ENCODE measurements at regions not wholly inside any gene's neighbourhood (a gene's known extent, or its start where the extent isn't known, plus 50 kb on each side); places are given as distances from the start of the nearest gene placed in this dataset.

DNA sequence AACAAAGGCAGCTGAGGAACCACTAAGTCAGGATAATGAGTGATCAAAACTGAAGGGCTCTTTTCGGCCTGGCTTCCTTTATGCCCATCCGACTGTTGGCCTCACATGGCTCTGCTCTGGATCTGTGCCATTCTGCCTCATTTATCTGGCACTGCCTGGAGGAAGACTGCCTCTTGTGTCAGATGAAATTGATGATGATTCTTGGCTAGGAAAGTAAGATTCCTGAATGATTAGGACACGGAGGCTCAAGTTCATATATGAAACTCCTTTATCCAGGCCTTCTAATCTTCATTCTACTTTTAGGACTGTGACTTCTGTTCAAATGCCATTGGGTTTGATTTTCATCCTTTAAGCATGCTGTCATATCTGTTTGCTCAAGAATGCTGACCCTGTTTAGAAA lies 475.4 kb upstream of the RPS6KA3 start:
- H3K9me2 ChIP-seq (ENCODE audit: insufficient read depth): no peaks in the 10 kb centered on the region
- H3K9ac ChIP-seq (ENCODE audit: low read length): no peak overlapping the region
- no TSS peak for BruUV-seq (replicated peaks)
- H3K79me2 ChIP-seq (ENCODE audit: insufficient read depth, low read length): no peaks in the 10 kb centered on the region
- H2AFZ ChIP-seq (ENCODE audit: low read depth, low read length, poor library complexity, severe bottlenecking): no peak overlapping the region
- no peak overlapping the region for H3K27ac ChIP-seq (ENCODE audit: low read depth, low read length)
- H3K4me2 ChIP-seq (ENCODE audit: low read length): no peak overlapping the region
- ATAC-seq: no peak
- H3K9me3 ChIP-seq (ENCODE audit: control insufficient read depth in 1 of 2, insufficient read depth in 1 of 2, low read depth in 1 of 2, low read length in 2 of 2): no peaks in the 10 kb centered on the region
- ChIA-PET CTCF (no interaction called here), POLR2A (no interaction called here), RAD21 (ENCODE audit: low non-redundant PET in 1 of 2, low total read pairs in 2 of 2, uncharacterized antibody in 2 of 2, unreplicated experiment in 2 of 2) (no interaction called here)
- H3K4me3 ChIP-seq (replicated peaks in 1 of 2; ENCODE audit: low read depth in 1 of 2, low read length in 2 of 2): no peak overlapping the region
- DNase-seq (ENCODE audit: low read depth, low spot score): no peak
- no peaks in the 10 kb centered on the region for H3K27me3 ChIP-seq (ENCODE audit: insufficient read depth, low read length)
- H3K36me3 ChIP-seq (ENCODE audit: control insufficient read depth in 1 of 2, insufficient read depth in 2 of 2, low read length in 2 of 2): no peaks in the 10 kb centered on the region
- intact Hi-C loops (cut with micrococcal nuclease): no loop called here
- no peak for TF ChIP-seq CBX3 (IDR thresholded peaks at IDR 0.05; ENCODE audit: low read depth)
- TF ChIP-seq REST (IDR thresholded peaks at IDR 0.05; ENCODE audit: low read depth): no peak
- TF ChIP-seq EZH2 (IDR thresholded peaks at IDR 0.05): no peak
- TF ChIP-seq ZBTB33 (IDR thresholded peaks at IDR 0.05; ENCODE audit: extremely low read depth, insufficient replicate concordance, low read length): no peak
- no peak for TF ChIP-seq ZFX (IDR thresholded peaks at IDR 0.05)
- no peak for TF ChIP-seq JUND (IDR thresholded peaks at IDR 0.05)
- no peak for TF ChIP-seq ZNF274 (IDR thresholded peaks at IDR 0.05; ENCODE audit: low read depth, low read length)
- TF ChIP-seq, protein P1, sequence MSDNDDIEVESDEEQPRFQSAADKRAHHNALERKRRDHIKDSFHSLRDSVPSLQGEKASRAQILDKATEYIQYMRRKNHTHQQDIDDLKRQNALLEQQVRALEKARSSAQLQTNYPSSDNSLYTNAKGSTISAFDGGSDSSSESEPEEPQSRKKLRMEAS (IDR thresholded peaks at IDR 0.05): no peak
- no peak for TF ChIP-seq SIN3A (IDR thresholded peaks at IDR 0.05; ENCODE audit: low read depth)
- TF ChIP-seq CTCF (IDR thresholded peaks at IDR 0.05 in 2 of 3, conservative IDR thresholded peaks at IDR 0.05 in 1 of 3; ENCODE audit: borderline replicate concordance in 1 of 3, insufficient read depth in 1 of 3, low read depth in 2 of 3, low read length in 2 of 3): no peak
- TF ChIP-seq TCF7L2 (IDR thresholded peaks at IDR 0.05; ENCODE audit: borderline replicate concordance, extremely low read depth, insufficient read depth, insufficient read length): no peak
- no peak for TF ChIP-seq RAD21 (IDR thresholded peaks at IDR 0.05; ENCODE audit: low read depth)
- TF ChIP-seq, protein P2, sequence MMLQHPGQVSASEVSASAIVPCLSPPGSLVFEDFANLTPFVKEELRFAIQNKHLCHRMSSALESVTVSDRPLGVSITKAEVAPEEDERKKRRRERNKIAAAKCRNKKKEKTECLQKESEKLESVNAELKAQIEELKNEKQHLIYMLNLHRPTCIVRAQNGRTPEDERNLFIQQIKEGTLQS (IDR thresholded peaks at IDR 0.05): no peak
- TF ChIP-seq CEBPB (IDR thresholded peaks at IDR 0.05; ENCODE audit: low read depth): no peak
- TF ChIP-seq POLR2A (IDR thresholded peaks at IDR 0.05; ENCODE audit: borderline replicate concordance, extremely low read depth, insufficient read depth, insufficient read length): no peak
- no peaks in the 10 kb centered on the region for H3K4me1 ChIP-seq (ENCODE audit: control insufficient read depth in 1 of 2, insufficient read depth in 2 of 2, low read length in 2 of 2)
- H4K20me1 ChIP-seq (ENCODE audit: insufficient read depth): no peaks in the 10 kb centered on the region
